GM21390 (cell line): ENCODE measurements at regions not wholly inside any gene's neighbourhood (a gene's known extent, or its start where the extent isn't known, plus 50 kb on each side); places are given as distances from the start of the nearest gene placed in this dataset.
"Not testable (repeated sequence)": the region's sequence is repeated elsewhere in the genome, so short reads cannot be mapped to it uniquely, and the experiment has no call there.

ENCODE experiments used
- ATAC-seq: cut with Tn5 transposase; IDR thresholded peaks from one replicate; pipeline ENCODE4 v1.9.1; 2021; ENCODE audit not compliant: unreplicated experiment

DNA sequence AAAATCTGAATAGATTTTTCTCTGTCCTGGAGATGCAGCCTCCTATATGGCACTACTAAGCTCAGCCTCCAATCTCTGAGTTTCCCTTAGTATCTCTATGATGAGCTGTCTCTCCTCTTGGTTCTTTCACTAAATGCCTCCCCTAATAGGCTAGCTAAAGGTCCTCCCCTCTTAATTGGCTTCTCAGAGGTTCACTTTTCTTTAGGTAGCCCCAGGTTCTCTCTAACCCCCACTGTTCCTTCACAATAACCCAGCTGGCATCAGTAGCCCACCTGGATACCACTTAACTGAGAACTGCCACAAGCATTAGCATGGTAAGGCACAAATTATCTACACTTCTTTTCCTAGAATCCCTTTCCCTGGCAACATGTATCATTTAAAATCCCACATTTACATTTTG lies 523.2 kb downstream of the IGSF11 start:
- no peak for ATAC-seq

DNA sequence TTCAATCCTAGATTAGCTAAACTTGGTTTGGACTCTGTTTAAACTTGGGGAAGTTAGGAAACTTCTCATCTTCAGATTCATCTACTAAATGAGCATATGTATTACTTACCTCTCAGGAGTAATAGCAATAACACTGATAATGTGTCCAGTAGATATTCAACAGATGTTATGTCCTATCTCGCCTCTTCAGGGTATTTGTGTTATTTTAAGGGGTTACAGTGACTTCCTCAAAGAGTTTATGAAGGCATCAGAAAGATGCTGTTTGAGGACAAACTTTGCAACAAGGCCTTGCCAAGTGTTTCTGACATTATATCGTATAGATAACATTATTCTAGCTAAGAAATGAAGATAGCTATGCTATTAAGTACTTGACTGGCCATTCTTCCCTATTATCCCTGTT lies 522.3 kb downstream of the IGSF11 start:
- ATAC-seq = no peak

DNA sequence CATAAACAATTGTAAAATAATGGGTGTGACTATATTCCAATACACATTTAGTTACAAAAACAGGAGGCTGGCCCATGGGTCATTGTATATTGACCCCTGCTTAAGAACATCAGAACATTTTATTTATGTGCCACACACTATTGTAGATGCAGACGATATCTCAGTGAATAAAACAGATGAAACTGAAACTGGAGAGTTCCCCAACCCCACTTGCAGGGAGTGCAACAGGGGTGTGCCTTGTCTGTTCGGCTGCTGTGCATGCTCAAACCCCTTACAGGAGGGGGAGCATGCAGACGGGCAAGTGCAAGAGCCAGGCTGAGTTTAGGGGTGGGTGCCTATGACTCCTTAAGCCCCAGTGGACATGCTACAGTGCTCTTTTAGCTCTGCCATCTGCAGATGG lies 509.6 kb downstream of the IGSF11 start:
- no peak for ATAC-seq

DNA sequence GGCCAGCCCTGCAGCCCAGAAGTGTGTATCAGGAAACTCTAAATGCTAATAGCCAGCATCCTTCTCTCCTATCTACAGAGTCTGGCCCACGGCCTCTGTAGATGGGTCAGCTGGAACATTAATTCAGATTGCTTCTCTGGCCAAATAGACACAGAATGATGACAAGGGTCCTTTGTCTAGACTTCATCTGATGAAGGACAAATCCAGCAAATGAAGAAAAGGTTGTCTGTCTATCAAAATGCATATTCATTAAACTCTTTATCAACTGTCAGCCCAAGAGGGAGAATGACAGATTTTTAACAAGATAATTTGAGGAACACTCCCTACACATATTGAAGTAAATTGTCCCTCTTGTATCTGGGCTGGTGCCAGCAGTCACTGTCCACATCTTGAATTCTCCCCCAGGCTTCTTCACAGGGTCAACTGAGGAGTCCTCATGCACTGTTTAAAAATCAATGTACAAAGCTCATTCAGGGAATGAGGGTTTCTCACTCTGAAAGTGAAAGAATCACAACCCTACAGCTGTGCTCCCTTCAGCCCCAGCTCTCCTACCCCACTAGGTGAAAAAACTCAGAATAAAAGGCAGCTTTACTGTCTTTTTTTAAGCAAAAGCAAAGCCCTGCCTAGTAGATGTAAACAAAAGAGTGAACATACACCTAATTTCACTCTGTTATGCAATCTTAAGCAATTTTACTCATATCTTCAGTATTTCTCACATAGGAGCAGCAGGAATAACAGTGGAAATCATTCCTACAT lies 507.7 kb downstream of the IGSF11 start:
- peak; percentile 85 for ATAC-seq

DNA sequence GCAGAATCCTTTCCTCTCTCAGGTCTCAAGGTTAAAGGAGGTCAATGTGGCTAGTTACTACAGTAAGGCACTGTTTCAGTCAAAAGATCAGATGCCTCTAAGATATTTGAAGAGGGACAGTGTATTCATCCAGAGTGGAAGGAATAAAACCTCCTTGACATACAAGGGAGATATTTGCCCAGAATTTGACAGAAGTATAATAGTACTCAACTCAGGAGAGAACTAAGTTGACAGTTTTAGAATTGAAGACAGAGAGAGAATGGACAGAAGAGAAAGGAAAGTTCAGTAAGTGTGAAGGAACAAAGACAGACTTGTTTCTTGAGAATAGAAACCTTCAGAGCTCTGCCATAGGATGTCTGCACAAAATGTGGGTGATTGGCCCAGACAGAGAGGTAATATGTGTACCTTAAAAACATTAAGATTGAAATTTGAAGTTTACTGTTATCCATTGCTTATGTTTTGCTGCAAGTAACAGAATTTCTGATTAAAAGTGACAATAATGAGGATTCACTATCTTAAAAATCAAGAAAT lies 507.1 kb downstream of the IGSF11 start:
- ATAC-seq = peak; percentile 26

DNA sequence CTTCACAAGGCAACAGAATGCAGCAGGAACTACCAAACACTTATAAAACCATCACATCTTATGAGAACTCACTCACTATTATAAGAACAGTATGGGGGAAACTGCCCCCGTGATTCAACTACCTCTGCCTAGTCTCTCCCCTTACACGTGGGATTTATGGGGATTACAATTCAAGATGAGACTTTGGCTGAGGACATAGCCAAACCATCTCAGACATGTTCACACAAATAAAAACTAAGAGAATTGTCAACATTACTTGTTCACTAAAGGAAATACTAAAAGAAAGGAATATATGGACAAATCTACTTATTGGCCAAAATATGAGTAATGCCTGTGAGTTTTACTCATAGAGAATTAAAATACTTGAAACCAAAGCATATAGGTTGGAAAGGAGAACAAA lies 505.1 kb downstream of the IGSF11 start:
- no peak for ATAC-seq

DNA sequence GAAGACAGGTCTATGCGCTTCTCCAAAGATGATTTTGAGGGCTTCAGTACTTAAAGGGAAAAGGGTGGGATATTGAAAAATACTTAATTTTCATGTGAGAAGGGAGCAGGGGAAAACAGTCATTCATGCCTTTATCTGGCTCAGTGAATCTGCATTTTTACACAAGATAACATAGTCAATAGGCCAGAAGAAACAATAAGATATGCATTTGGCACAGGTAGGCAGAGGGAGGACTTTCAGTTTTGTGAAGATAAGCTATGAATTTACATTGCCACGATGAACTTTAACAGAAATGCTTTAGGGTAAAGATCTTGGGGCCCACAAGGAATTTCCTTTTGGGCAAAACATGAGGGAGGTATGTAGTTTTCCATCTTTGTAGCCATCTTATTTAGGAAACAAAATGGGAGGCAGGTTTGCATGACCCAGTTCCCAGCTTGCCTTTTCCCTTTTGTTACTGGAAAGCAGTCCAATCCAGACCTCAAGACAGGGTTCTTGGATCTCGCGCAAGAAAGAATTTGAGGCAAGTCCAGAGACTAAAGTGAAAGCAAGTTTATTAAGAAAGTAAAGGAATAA lies 504.2 kb downstream of the IGSF11 start:
- ATAC-seq = no peak

DNA sequence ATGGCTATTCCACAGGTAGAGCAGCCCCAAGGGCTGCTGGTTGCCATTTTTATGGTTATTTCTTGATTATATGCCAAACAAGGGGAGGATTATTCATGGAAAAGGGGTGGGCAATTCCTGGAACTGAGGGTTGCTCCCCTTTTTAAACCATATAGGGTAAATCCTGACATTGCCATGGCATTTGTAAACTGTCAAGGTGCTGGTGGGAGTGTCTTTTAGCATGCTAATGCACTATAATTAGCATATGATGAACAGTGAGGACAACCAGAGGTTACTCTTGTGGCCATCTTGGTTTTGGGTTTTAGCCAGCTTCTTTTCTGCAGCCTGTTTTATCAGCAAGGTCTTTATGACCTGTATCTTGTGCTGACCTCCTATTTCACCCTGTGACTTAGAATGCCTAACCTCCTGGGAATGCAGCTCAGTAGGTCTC lies 503.7 kb downstream of the IGSF11 start:
- ATAC-seq = not testable (repeated sequence)

DNA sequence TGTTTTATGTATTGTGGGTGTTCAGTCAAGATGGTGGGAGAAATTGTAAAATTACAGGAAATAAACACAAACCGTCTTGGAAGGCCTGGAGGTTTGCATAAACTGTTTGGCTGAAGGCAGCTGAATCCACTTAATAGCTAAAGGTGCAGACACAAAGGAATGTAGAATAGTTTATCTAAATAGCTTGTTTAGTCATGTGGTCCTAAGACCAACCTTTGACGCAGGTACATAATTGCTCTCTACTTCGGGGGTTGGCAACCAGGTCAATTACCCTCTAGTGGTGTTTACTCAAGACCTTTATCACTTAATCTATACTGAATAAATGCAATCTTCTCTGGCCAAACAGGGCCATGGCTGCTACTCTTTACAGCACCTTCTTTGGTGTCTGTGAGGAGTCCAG lies 502.8 kb downstream of the IGSF11 start:
- no peak for ATAC-seq

DNA sequence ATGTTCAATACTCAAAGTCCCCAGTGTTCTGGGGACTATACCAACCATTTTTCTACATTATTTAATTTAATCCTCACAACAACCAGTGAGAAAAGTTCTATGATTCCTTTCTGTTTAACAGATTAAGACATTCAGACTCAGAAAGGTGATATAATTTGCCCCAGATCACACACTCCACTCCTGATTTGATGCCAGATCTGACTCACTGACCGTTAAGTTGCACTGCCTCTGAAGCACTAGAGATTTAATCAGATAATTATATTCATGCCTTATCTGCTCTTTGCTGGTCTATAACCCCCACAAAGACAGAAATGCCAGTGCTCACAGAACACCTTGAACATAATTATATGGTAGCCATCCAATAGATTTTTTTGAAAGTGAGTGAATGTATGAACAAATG lies 501.0 kb downstream of the IGSF11 start:
- ATAC-seq = no peak

DNA sequence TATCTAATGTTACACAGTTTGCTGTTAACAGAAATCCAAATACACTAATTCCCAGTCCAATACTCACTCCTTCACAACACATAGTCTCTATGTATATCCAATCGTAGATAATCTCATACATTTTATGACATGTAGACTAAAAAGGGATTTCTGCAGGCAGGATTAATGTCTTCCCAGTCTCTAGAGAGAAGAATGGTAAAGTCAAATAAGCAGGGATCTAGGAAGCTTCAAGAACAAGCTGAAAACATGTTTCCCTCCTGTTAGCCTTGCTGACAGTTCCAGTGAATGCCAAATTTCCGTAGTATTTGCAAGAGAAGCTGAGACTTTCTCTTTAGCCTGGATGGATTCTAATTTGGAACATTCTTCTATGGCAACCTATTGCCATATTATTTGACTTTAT lies 500.1 kb downstream of the IGSF11 start:
- no peak for ATAC-seq

DNA sequence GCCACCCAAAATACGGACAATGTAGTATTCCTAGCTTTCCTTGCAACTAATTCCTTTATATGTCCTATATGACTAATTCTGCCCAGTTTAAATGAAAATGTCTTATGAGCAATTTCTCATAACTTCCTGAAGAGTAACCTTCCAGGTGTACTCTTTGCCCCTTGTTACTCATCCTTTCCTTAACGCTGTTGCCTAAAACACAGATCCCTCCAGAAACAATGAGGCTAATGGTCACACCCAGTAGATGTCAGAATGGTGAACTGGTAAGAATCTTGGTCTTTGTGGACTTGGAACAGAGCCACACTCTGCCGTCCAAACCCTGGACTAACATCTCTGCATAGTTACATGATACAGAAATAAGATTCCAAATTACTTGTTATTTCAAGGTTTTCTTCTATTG lies 497.9 kb downstream of the IGSF11 start:
- no peak for ATAC-seq

DNA sequence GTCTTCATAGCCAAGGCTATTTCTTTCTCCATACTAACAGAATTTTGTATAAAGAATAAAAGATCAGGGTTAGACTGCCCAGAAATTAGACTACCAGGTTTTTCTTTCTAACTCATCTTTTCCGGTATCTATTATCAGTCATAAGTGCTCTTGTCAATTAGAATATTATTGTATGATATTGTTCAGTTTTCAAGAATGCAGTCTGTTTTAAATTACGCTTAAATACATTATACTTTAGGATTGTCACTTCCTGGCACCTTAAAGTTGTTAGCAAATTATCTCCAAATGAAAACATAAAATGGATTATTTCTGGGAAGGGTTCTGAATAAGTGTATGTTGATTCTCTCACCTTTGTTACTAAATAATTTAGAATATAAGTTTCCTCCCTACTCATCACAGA lies 497.2 kb downstream of the IGSF11 start:
- no peak for ATAC-seq

DNA sequence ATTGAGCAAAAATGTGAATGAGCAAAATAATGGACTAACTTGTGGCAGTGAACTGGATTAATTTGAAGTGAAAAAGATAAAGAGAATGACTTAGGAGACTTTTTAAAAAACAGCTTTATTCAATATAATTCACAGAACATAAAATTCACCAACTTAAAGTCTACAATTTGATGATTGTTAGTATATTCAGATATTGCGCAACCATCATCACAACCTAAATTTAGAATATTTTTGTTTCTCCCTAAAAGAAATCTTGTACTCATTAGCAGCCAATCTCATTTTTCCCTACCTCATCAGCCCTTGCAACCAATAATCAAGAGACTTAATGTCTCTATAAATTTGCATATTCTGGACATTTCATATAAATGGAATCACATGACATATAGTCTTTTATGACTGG lies 496.5 kb downstream of the IGSF11 start:
- ATAC-seq = no peak

DNA sequence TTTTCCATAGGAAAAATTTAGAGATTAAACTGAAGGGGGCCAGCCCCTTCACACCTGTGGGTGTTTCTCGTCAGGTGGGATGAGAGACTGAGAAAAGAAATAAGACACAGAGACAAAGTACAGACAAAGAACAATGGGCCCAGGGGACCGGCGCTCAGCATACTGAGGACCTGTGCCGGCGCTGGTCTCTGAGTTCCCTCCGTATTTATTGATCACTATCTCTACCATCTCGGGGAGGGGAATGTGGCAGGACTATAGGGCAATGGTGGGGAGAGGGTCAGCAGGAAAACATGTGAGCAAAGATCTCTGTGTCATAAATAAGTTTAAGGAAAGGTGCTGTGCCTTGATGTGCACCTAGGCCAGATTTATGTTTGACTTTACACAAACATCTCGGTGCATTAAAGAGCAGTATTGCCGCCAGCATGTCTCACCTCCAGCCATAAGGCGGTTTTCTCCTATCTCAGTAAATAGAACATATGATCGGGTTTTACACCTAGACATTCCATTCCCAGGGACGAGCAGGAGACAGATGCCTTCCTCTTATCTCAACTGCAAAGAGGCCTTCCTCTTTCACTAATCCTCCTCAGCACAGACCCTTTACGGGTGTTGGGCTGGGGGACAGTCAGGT lies 494.7 kb downstream of the IGSF11 start:
- not testable (repeated sequence) for ATAC-seq

DNA sequence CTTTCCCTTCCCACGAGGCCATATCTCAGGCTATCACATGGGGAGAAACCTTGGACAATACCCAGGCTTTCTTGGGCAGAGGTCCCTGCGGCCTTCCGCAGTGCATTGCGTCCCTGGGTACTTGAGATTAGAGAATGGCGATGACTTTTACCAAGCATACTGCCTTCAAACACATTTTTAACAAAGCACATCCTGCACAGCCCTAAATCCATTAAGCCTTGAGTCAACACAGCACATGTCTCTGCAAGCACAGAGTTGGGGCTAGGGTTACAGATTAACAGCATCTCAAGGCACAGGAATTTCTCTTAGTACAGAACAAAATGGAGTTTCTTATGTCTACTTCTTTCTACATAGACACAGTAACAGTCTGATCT lies 494.2 kb downstream of the IGSF11 start:
- ATAC-seq = not testable (repeated sequence)

DNA sequence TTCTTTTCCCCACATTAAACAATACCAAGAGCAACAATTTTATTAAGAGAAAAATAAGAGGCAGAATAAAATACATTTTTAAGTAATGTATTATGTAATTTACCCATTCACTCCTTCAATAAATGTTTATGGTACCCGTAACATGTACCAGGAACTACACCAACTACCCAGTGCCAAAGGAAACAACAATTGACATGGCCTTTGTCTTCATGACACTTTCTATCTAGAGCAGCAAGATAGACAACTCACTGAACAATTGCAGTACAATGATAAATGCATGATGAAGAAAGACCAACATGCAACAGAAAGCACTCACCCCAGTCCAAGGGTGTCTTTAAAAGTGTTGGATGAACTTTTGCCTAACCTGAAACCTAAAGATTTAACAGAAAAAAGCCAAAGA lies 493.8 kb downstream of the IGSF11 start:
- ATAC-seq = no peak

DNA sequence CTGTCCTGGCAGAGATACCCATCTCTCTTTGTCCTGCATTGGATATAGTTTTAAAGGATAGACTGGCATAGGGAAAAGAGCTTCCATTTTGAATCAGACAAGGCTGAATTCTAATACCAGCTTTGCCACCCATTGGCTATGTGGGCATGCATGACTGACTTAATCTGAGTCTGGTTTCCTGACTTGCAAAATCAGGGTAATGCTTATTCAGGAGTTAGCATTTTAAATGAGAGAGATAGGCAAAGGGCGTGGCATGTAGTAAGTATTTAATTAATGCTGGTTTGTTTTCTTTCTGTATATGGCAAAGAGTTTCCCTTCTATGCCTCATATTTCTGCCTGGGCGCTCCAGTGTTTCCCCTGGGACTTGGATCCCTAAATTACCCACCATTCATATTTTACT lies 492.9 kb downstream of the IGSF11 start:
- ATAC-seq = no peak

DNA sequence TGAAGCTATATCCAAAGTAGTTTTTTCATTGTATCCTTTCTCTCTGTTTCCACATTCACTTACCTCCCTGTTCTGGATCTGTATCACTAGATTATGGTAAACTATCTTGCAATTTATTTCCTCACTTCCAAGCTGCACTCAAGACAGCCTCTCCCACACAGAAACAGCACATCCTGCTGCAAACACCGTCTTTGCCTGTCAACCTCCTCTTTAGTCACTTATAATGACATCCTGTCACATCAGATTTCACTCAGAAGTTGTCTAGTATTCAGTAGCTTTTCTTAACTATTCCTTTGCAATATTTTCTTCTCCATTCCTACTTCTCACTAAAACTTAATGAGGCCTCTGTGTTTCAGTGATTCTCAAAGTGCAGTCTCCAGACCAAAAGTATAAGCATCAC lies 490.8 kb downstream of the IGSF11 start:
- ATAC-seq = no peak

DNA sequence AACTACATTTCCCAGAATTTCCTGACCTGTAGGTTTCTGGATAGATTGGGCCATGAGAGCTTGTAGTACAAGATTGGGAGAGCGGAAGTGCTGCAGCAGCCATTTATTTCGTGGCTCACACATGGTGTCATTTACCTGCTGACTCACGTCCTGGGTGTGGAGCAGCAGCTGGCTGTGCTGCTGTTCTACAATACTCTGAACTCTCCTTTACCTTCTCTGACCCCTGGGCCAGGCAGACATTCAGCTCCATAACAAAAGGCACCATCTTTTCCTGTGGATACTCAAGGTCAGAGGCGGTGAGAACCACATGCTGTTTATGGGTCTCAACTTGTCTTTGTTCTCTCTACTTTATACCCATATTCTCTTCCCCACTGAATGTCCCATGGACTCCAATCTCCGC lies 490.2 kb downstream of the IGSF11 start:
- no peak for ATAC-seq

DNA sequence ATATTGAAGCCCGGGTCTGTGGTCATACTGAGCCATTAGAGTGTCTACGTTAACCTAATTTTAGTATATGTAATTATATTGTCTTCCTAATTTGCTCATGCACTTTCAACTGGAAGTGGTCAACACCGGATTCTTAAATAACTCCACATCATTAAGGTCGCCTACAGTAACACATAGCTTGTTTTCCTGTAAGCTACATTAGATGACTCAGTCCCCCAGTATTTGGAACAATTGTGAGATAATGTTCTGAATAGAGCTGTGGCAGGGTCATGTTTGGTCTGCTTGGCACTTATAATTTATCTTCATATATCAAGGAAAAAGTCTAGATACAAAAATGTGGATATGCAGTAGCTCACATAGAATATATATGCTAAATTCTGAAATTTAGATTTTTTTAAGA lies 486.2 kb downstream of the IGSF11 start:
- ATAC-seq = no peak

DNA sequence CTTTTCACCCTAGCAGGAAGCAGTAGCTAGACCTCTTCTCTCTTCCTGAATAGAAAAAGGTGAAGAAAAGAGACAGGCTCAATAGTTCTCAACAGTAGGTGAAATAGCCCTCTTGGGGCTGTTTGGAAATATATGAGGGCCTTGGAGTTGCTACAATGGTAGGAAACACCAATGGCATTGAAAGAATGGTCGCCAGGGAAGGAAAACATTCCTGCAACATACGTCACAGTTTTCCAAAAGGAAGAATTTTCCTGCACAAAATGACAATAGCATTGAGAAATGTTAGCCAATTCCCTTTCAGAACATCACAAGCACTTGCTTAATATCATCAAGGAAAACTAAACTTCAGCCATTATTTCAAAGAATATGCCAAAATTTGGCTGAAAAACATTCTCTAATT lies 484.5 kb downstream of the IGSF11 start:
- no peak for ATAC-seq
